ENCODE measurements at regions not wholly inside any gene's neighbourhood (a gene's known extent, or its start where the extent isn't known, plus 50 kb on each side); places are given as distances from the start of the nearest gene placed in this dataset.

GRCh38 chr5:171702135-171702770, 83.4 kb upstream of the SMIM23 start:
- ChIA-PET CTCF (ENCODE audit: unreplicated experiment) (no interaction called here), POLR2A (no interaction called here)
- no peak overlapping the region for H3K4me3 ChIP-seq (ENCODE audit: low read depth, low read length, poor library complexity, severe bottlenecking)
- H3K4me2 ChIP-seq (ENCODE audit: low read length): no peak overlapping the region
- no peak overlapping the region for H3K27ac ChIP-seq (ENCODE audit: low read depth, low read length, poor library complexity, severe bottlenecking)
- H2AFZ ChIP-seq (ENCODE audit: low read length): no peak overlapping the region
- no peaks in the 10 kb centered on the region for H3K79me2 ChIP-seq (ENCODE audit: insufficient read depth, low read depth, low read length)
- no peak for DNase-seq (ENCODE audit: low spot score)
- no peaks in the 10 kb centered on the region for H3K36me3 ChIP-seq (ENCODE audit: insufficient read depth, low read length)
- BruUV-seq (replicated peaks): no TSS peak
- H4K20me1 ChIP-seq (ENCODE audit: insufficient read depth, low read length): no peaks in the 10 kb centered on the region
- no peak for TF ChIP-seq CTCF (conservative IDR thresholded peaks at IDR 0.05; ENCODE audit: low read length)
- H3K4me1 ChIP-seq (ENCODE audit: insufficient read depth, low read length, poor library complexity, severe bottlenecking): peaks cover 4% of the 10 kb centered on the region
- intact Hi-C loops (cut with micrococcal nuclease; ENCODE audit: unreplicated experiment): no loop called here
- no peaks in the 10 kb centered on the region for H3K9me2 ChIP-seq (ENCODE audit: insufficient read depth, low read length)
- no peaks in the 10 kb centered on the region for H3K9me3 ChIP-seq (ENCODE audit: low read length)

DNA sequence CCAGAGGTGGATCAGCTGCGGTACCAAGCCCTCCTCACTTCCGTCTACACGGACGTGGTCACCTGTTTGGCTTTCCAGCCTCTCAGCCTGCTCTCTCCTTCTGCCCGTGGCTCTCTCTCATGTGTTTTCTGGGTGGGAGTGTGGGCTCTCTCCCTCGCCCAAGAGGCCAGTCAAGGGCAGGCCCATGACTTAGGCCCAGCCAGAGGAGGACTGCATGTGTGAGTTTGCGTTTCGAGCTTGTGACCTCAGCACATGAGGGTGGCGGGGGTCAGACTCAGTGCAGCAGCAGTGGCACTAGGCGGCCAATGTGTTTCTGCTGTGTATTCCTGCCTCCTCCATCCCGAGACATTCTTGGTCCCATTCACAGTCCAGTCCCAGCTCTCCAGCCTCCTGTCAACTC, 82.5 kb upstream of the SMIM23 start:
- Histone ChIP-seq H3K27ac (ENCODE audit: low read depth, low read length, poor library complexity, severe bottlenecking) (no peak overlapping the region), H3K36me3 (ENCODE audit: insufficient read depth, low read length) (no peaks in the 10 kb centered on the region), H3K79me2 (ENCODE audit: insufficient read depth, low read depth, low read length) (no peaks in the 10 kb centered on the region), H2AFZ (ENCODE audit: low read length) (no peak overlapping the region), H4K20me1 (ENCODE audit: insufficient read depth, low read length) (no peaks in the 10 kb centered on the region), H3K4me1 (ENCODE audit: insufficient read depth, low read length, poor library complexity, severe bottlenecking) (peaks cover 4% of the 10 kb centered on the region), H3K9me2 (ENCODE audit: insufficient read depth, low read length) (no peaks in the 10 kb centered on the region), H3K9me3 (ENCODE audit: low read length) (no peaks in the 10 kb centered on the region), H3K4me2 (ENCODE audit: low read length) (no peak overlapping the region), H3K4me3 (ENCODE audit: low read depth, low read length, poor library complexity, severe bottlenecking) (no peak overlapping the region)
- ChIA-PET POLR2A (interaction anchor here (0.7 kb wide), 1 partner anchor 450 kb away, joined by 3 read pairs; no protein-coding TSS in a partner anchor), CTCF (ENCODE audit: unreplicated experiment) (no interaction called here)
- TF ChIP-seq EZH2phosphoT487 (IDR thresholded peaks at IDR 0.05; ENCODE audit: borderline replicate concordance, low read depth, low read length): no peak
- TF ChIP-seq CTCF (conservative IDR thresholded peaks at IDR 0.05; ENCODE audit: low read length): no peak
- no peak for DNase-seq (ENCODE audit: low spot score)
- intact Hi-C loops (cut with micrococcal nuclease; ENCODE audit: unreplicated experiment): no loop called here
- BruUV-seq (replicated peaks): no TSS peak

- intact Hi-C loops (cut with micrococcal nuclease; ENCODE audit: unreplicated experiment): no loop called here
Observed at GRCh38 chr5:171705036-171705435, 80.6 kb upstream of the SMIM23 start.

More at GRCh38 chr5:171705036-171705435, 80.6 kb upstream of the SMIM23 start:
- POLR2A ChIA-PET: no interaction called here
- no peaks in the 10 kb centered on the region for H3K4me1 ChIP-seq (ENCODE audit: insufficient read depth, low read length, poor library complexity, severe bottlenecking)
- H3K79me2 ChIP-seq (ENCODE audit: insufficient read depth, low read depth, low read length): no peaks in the 10 kb centered on the region
- H3K9me2 ChIP-seq (ENCODE audit: insufficient read depth, low read length): no peaks in the 10 kb centered on the region
- no peaks in the 10 kb centered on the region for H4K20me1 ChIP-seq (ENCODE audit: insufficient read depth, low read length)
- H3K9me3 ChIP-seq (ENCODE audit: low read length): no peaks in the 10 kb centered on the region
- H3K4me3 ChIP-seq (ENCODE audit: low read depth, low read length, poor library complexity, severe bottlenecking): no peak overlapping the region
- DNase-seq (ENCODE audit: low spot score): no peak
- no peaks in the 10 kb centered on the region for H3K36me3 ChIP-seq (ENCODE audit: insufficient read depth, low read length)
- BruUV-seq (replicated peaks): no TSS peak
- TF ChIP-seq EZH2phosphoT487 (IDR thresholded peaks at IDR 0.05; ENCODE audit: borderline replicate concordance, low read depth, low read length): no peak
- TF ChIP-seq CTCF (conservative IDR thresholded peaks at IDR 0.05; ENCODE audit: low read length): no peak
- H3K4me2 ChIP-seq (ENCODE audit: low read length): no peak overlapping the region
- H3K27ac ChIP-seq (ENCODE audit: low read depth, low read length, poor library complexity, severe bottlenecking): no peak overlapping the region
- H2AFZ ChIP-seq (ENCODE audit: low read length): no peak overlapping the region
- CTCF ChIA-PET (ENCODE audit: unreplicated experiment): no interaction called here

Measured in OCI-LY7 (cell line).